Tibial nerve (tissue), 4 donors: ENCODE measurements at regions not wholly inside any gene's neighbourhood (a gene's known extent, or its start where the extent isn't known, plus 50 kb on each side); places are given as distances from the start of the nearest gene placed in this dataset.

Experiments used
- DNase-seq, 2 donors: peaks; one replicate each; pipeline ENCODE4 v3.0.0-alpha.2; 2019; ENCODE audit warnings: low spot score in 2 of 2
- H3K27ac ChIP-seq, 4 donors: fragments of 200-600 bp; sonication (generic) in 3 of 4; one replicate each; pipeline ENCODE4 v1.5.1; 2017 to 2019; ENCODE audit warnings: mild to moderate bottlenecking in 1 of 4
- H3K27me3 ChIP-seq, 2 donors: fragments of 200-600 bp; sonication (generic) in 1 of 2; one replicate each; pipeline versions ENCODE4 v1.5.1 to v1.6.0; 2017 to 2019
- H3K36me3 ChIP-seq, 3 donors: fragments of 200-600 bp; sonication (generic); one replicate each; pipeline ENCODE4 v1.5.1; 2018 to 2019
- H3K4me1 ChIP-seq, 4 donors: fragments of 200-600 bp; sonication (generic) in 3 of 4; one replicate each; pipeline ENCODE4 v1.5.1; 2017 to 2019
- H3K4me3 ChIP-seq, 4 donors: fragments of 200-600 bp; sonication (generic) in 3 of 4; one replicate each; pipeline ENCODE4 v1.5.1; 2017 to 2019; ENCODE audit warnings: mild to moderate bottlenecking in 1 of 4, moderate library complexity in 1 of 4
- H3K9me3 ChIP-seq, 4 donors: fragments of 200-600 bp; sonication (generic) in 3 of 4; one replicate each; pipeline ENCODE4 v1.5.1; 2017 to 2019
- EP300 ChIP-seq, 2 donors: sonication (generic); formaldehyde crosslinking; IDR thresholded peaks; one replicate each; pipeline ENCODE4 v1.6.1; 2017; ENCODE audit warnings: antibody characterized with exemption in 2 of 2, mild to moderate bottlenecking in 1 of 2
- POLR2A ChIP-seq, 2 donors: fragments of 450-650 bp; IDR thresholded peaks; one replicate each; pipeline ENCODE4 v1.6.1; 2017; ENCODE audit warnings: antibody characterized with exemption in 2 of 2, mild to moderate bottlenecking in 2 of 2, moderate library complexity in 2 of 2
- WGBS, 2 donors: methylation state at CpG; one replicate each; pipeline ENCODE4 v1.1.5; 2018; 5-methylcytosine and 5-hydroxymethylcytosine counted together
- TF ChIP-seq, protein P1 (sequence below), 5 experiments: fragments of 200-600 bp in 3 of 5; fragments of 450-650 bp in 2 of 5; sonication (generic) in 3 of 5; IDR thresholded peaks; one replicate each; pipeline ENCODE4 v1.5.1; 2016 to 2019; ENCODE audit warnings: antibody characterized with exemption in 5 of 5, mild to moderate bottlenecking in 3 of 5, moderate library complexity in 2 of 5

DNA sequence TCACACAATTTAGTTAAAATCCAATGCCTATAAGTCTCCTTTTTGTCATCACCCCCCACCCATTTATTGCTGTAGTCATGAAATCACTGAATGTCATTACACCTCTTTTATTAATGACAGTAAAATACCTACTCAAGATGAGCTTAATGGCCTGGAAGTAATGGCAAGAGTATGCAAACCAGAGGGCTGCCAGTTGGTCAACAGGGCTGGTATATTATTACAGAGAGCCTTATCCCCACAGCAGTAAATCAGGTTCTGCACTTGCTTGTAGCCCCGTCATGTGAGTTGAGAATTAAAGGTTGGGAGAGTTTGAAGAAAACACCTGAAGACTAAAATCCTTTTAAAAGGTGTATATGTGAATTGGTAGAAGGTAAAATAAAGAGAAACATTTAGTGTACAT lies 372.4 kb downstream of the MAT2B start:
- 84 to 91% methylated on average over 1 of the region's 1 CpG for WGBS, 2 donors
- no peak overlapping the region for H3K27ac ChIP-seq
- H3K4me1 ChIP-seq, result no peaks in the 10 kb centered on the region
- H3K27me3 ChIP-seq, result no peaks in the 10 kb centered on the region
- H3K36me3 ChIP-seq, result no peaks in the 10 kb centered on the region
- TF ChIP-seq, protein P1, sequence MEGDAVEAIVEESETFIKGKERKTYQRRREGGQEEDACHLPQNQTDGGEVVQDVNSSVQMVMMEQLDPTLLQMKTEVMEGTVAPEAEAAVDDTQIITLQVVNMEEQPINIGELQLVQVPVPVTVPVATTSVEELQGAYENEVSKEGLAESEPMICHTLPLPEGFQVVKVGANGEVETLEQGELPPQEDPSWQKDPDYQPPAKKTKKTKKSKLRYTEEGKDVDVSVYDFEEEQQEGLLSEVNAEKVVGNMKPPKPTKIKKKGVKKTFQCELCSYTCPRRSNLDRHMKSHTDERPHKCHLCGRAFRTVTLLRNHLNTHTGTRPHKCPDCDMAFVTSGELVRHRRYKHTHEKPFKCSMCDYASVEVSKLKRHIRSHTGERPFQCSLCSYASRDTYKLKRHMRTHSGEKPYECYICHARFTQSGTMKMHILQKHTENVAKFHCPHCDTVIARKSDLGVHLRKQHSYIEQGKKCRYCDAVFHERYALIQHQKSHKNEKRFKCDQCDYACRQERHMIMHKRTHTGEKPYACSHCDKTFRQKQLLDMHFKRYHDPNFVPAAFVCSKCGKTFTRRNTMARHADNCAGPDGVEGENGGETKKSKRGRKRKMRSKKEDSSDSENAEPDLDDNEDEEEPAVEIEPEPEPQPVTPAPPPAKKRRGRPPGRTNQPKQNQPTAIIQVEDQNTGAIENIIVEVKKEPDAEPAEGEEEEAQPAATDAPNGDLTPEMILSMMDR (IDR thresholded peaks at IDR 0.05), result no peak
- TF ChIP-seq EP300 (IDR thresholded peaks at IDR 0.05) (no peak), POLR2A (IDR thresholded peaks at IDR 0.05) (no peak)
- no peak for DNase-seq
- H3K4me3 ChIP-seq, result no peak overlapping the region
- H3K9me3 ChIP-seq, result no peaks in the 10 kb centered on the region

DNA sequence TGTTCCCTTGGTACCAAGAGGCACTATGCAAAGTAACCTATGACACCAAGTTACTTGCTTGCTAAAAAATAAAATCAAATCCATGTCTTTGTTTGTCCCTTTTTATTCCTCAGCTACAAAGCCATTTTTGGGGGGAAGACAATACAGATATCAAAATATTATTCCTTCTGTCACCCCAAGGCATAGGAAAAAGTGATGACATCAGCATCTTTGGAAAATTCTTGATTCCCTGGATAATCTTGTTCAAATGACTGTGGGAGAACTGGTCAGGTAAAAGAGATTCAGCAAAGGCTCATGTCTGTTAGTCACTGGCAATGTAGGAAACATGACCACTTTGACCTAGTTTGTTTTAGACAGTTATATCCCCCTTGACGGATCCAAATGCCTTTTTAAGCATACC lies 373.1 kb downstream of the MAT2B start:
- Histone ChIP-seq H3K4me1 (no peaks in the 10 kb centered on the region), H3K4me3 (no peak overlapping the region), H3K27me3 (no peaks in the 10 kb centered on the region), H3K27ac (no peak overlapping the region), H3K36me3 (no peaks in the 10 kb centered on the region), H3K9me3 (no peaks in the 10 kb centered on the region)
- TF ChIP-seq POLR2A (IDR thresholded peaks at IDR 0.05) (no peak), EP300 (IDR thresholded peaks at IDR 0.05) (no peak)
- TF ChIP-seq, protein P1 (IDR thresholded peaks at IDR 0.05), result no peak
- WGBS, 2 donors, result 59 to 82% methylated on average over 1 of the region's 1 CpG
- no peak for DNase-seq

DNA sequence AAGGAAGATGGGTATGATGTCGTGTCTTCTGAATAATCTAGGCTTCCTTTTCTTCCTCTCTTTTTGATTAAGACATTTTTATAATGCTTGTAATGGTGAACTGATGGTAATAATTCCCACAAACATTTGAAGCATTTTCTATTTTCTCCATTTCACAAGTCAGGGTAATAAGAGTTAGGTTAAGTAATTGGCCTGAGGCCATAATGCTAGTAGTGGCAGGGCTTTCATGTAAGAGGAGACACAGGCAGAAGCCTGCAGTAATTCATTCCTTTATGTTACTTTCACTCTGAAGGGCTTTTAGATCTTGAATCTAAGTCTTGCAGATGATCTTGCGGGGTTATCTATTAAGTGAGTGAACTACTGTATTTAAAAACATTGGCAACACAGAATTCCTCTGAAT lies 374.9 kb downstream of the MAT2B start:
- TF ChIP-seq POLR2A (IDR thresholded peaks at IDR 0.05) (no peak), EP300 (IDR thresholded peaks at IDR 0.05) (no peak)
- TF ChIP-seq, protein P1 (IDR thresholded peaks at IDR 0.05), result no peak
- no peaks in the 10 kb centered on the region for H3K36me3 ChIP-seq
- H3K9me3 ChIP-seq, result no peaks in the 10 kb centered on the region
- H3K27me3 ChIP-seq, result no peaks in the 10 kb centered on the region
- no peak overlapping the region for H3K27ac ChIP-seq
- DNase-seq, result no peak
- H3K4me1 ChIP-seq, result no peaks in the 10 kb centered on the region
- WGBS, 2 donors, result 63 to 75% methylated on average over 2 of the region's 2 CpGs
- H3K4me3 ChIP-seq, result no peak overlapping the region

DNA sequence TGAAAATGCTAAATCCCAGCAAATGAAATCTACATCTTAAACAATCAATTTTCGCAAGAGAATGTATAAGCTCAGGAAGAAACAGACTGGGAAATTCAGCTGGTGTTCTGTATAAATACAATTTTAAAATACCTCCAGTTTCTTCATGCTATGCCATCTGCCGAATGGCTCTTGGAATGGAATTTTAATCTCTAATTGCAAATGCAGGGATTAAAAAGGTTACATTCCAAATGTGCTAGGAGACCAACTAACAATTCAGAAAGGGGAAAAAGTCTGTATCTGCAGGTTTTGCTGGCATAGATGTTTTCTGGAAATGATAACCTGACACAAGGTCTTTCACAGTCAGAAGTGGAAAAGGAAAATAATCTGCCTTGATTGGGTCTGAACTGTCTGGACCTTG lies 379.7 kb downstream of the MAT2B start:
- WGBS, 2 donors, result 60 to 61% methylated on average over 2 of the region's 2 CpGs
- TF ChIP-seq EP300 (IDR thresholded peaks at IDR 0.05) (no peak), POLR2A (IDR thresholded peaks at IDR 0.05) (no peak)
- TF ChIP-seq, protein P1 (IDR thresholded peaks at IDR 0.05), result no peak
- Histone ChIP-seq H3K36me3 (no peaks in the 10 kb centered on the region), H3K27ac (no peak overlapping the region), H3K27me3 (no peaks in the 10 kb centered on the region), H3K4me1 (no peaks in the 10 kb centered on the region), H3K9me3 (no peaks in the 10 kb centered on the region), H3K4me3 (no peak overlapping the region)
- DNase-seq, result no peak

DNA sequence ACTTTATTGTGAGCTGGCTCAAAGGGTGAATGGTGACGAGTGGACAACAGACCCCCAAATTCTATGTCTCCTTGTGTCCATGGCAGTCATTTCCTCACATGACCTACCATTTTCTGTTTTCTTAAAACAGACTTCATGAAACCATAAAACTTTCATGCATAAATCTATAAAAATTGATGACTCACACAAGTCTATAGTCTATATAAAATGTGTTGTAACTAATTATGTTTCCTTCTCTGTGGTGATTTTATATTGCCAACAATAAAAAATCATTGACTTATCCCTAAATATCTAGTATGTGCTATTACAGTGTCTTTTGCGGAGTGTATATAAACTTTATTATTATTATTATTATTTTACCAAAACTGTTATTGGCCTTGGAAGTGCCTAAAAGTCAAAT lies 382.4 kb downstream of the MAT2B start:
- TF ChIP-seq EP300 (IDR thresholded peaks at IDR 0.05), result no peak
- TF ChIP-seq, protein P1 (IDR thresholded peaks at IDR 0.05), result no peak
- no peak for TF ChIP-seq POLR2A (IDR thresholded peaks at IDR 0.05)
- 54 to 67% methylated on average over 2 of the region's 2 CpGs for WGBS, 2 donors
- H3K9me3 ChIP-seq, result no peaks in the 10 kb centered on the region
- no peaks in the 10 kb centered on the region for H3K27me3 ChIP-seq
- no peak overlapping the region for H3K27ac ChIP-seq
- no peak overlapping the region for H3K4me3 ChIP-seq
- H3K4me1 ChIP-seq, result no peaks in the 10 kb centered on the region
- no peaks in the 10 kb centered on the region for H3K36me3 ChIP-seq
- DNase-seq, result no peak
